NCI-H82 treated with DMSO at 0.1 percent for 48 hours (cell line): ENCODE measurements at regions not wholly inside any gene's neighbourhood (a gene's known extent, or its start where the extent isn't known, plus 50 kb on each side); places are given as distances from the start of the nearest gene placed in this dataset.

ENCODE experiments used
- DNase-seq: peaks from one replicate; lab custom pipeline; 2025; ENCODE audit not compliant: unreplicated experiment; lab: John Stamatoyannopoulos, UW

DNA sequence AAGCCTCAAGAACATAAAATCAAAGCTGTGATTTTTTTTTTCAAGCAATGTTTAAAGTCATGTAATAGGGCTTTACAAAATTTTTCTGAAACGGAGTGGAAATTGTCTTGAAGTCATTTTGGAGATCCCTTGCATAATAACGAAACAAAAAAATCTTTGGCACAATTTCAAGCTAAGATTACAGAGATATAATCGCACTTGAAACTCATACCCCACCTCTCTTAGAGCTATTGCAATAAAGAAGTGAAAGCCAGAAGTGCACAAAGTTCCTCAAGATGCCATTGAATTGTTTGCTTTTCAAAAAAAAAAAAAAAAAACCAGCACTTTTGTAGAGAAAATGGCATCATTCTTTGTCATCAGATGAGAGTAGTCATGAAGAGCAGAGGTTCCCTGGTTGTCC, 152.3 kb downstream of the PAX3 start:
- no peak for DNase-seq

DNA sequence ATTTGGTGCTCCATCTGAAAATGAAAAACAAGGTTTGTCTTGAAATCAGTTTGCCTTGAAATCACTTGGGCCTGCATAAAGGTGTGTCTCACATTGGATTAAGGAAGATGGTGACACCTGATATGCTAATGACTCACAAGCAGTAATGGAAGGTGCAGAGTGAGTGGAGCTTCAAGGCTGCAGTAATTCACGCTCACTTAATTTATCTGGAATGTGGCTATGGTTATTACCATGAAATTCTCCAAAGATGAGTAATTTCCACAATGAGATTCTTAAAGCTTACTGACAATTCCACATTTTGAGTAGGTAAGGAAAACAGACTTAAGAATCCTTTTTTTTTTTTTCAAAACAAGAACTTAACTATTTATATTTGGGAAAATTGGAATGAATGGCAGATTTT, 156.8 kb downstream of the PAX3 start:
- DNase-seq = no peak

DNA sequence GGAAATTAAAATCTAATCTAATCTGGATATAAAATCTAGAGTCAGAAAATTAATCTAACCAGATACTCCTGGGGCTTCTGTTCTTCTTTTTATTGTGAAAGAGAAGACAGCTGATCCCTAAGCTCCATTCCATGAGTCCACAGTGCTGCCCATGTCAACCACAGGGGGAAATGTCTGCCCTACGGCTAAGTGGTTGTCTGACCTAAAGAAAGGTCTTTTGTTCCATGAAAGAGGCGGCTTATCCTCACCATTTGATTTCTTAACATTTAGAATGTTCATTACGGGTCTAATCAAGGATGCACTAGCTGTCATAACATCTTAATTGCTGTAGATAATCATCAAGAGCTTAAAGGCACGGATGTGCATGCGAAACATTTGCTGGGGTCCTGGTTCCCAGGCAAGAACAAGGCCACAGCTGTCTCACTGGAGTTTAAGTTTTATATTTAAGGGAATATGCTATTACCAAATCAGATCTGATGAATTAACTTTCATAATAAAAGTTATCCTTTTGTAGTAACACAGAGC, 162.6 kb downstream of the PAX3 start:
- DNase-seq = no peak

DNA sequence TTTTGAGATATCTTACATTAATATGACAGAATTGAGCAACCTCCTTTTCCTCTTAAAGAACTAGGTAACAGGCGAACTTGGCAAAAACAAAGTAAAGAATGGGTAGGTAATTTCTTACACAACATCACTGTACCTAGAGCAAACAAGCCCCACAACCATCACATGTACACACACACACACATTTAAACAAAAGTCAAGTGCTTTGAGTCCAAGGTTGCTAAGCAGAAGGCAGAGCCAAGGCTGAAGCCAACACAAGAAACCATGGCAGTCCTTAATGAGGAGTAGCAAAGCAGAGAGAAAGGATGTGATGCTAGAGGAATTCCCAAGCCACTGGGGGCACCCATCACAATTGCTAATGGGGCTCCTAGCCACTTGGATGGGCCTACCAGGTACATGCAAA, 164.1 kb downstream of the PAX3 start:
- no peak for DNase-seq

DNA sequence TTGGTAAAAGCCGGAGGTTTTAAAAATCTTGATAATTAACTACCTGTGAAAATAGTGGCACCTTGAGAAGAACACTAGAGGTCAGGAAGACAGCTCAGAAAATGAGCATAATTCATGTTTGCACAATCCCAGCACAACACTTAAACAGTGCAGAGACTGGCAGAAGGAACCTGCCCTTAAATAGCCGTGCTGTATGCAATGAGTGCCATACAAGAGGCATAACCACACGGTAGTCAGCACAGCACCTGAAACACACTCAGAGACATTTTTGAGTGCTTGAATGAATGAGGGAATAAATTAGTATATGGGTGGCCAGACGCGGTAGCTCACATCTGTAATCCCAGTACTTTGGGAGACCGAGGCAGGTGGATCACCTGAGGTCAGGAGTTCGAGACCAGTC, 164.9 kb downstream of the PAX3 start:
- DNase-seq = no peak

DNA sequence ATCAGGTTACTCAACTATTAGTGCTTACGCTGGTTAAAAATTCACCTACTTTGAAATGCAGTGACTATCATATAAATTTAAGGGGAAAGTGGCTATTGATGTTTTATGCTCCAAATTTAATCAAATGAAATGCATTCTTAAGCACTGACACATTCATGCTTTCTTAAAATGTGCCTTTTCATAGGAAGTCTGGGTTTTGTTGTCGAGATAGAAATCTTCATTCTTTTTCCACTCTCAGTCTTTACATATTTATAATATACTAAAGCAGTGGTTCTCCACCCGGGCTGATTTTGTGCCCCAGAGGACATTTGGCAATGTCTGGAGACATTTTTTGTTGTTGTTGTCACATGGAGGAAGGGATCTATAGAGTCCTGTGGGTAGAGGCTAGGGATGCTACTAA, 167.9 kb downstream of the PAX3 start:
- DNase-seq = no peak

DNA sequence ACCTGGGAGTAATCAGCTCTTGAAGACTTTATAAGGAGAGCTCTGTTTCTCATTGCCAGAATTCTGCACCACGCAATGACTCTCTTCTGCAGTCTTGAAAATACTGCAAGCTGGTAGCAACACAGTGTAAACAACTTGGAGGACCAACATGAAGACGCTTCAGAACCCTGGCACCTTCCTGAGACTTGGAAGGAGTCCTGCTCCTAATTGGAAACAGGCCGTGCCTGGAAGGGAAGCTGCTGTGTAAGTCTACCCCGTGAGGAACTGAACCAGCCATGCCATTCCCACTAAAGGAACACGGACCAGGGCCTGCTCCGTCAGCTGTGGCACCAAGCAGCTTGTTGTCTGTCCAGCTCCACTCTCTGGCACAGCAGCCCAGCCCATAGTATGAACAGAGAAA, 171.1 kb downstream of the PAX3 start:
- DNase-seq = no peak

DNA sequence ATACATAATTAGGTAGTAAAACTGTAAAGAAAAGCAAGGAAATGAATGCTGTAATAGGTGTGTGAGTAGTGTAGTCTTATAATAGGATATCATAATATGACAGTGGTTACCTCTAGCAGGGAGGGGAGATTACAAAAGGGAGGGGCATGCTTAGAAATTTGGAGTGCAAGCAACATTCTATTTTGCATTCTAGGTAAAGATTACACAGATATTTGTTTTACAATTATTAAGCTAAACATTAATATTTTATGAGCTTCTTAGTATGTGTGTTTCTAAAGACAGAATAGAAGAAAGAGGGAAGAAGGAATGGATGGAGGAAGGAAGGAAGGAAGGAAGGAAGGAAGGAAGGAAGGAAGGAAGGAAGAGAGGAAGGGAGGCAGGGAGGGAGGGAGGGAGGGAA, 177.9 kb downstream of the PAX3 start:
- no peak for DNase-seq

DNA sequence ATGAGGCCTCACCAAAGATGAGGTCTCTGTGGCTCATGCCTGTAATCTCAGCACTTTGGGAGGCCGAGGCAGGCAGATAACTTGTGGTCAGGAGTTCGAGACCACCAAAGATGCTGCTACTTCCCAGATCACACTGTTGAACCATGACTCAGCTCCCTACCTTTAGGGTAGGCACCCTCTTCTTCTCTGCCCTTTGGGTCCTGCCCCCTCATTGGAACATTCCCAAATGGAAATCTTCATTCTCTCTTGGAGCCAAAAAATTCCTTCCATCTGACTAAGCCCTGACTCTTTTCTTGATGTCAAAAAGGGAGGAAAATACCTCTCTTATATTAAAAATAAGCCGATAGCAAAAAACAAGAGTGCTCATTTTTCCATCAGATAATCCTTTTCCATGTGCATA, 183.5 kb downstream of the PAX3 start:
- no peak for DNase-seq

DNA sequence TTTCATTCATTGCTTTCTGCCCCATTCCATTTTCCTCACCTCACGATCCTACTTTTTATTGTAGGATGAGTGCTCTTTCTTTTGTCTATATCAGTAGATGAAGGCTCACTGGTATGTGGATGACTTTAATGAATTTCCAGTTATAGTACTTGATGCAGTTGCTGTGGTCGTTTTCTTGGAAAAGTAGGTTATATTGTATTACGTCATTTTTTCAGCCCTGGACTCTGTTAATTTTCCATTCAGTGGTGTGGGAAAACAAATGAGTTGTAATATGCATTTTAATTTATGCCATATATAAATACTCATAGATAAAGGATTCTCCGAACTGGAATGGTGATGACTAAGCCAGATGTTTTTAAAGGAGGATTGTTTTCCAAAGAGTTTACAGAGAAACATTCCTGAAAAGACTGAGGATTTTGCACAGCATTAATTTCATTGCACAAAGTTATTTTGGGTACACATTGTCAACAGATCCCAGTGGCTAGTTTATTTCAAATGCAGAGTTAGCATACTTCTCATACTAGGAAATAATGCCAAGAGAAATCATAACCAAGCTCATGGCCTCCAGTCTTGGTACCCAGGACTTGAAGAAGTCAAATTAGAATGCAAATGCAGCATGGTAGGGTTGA, 189.7 kb downstream of the PAX3 start:
- DNase-seq = no peak

DNA sequence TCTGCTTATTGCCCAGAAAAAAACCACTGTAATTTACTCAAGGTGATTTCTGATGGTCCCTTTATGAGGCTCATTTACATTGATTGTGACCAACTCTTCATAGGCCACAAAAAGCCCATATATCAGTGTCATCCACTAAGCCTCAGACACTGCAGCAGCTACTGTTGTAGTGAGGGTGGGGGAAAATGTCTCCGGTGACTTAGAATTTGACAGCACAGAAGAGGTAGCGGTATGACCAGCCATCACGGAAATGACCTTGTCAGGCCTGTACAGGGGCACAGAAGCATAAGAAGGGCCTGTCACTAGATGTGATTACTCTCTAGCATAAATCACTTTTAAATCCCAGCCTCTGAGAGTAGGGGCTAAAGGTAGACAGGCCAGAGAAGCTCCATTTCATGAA, 190.3 kb downstream of the PAX3 start:
- DNase-seq = no peak

DNA sequence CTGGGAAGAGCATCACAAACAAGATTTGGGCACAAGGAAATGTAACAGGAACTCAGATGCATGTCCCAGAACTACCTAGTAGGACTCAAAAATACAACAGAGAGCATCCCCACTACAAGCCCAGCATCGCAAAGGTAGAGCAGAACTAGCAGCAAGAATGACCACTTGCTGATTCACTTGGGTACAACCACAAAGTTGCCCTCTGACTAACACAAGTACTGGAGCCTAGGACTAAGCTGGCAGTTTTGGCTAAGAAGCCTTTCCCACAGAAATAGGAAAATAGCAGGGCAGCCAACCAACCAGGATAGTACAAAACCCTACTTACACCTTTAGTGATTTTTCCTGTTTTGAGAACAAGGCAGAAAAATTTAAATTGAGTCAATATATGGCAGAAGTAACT, 193.8 kb downstream of the PAX3 start:
- DNase-seq = no peak

DNA sequence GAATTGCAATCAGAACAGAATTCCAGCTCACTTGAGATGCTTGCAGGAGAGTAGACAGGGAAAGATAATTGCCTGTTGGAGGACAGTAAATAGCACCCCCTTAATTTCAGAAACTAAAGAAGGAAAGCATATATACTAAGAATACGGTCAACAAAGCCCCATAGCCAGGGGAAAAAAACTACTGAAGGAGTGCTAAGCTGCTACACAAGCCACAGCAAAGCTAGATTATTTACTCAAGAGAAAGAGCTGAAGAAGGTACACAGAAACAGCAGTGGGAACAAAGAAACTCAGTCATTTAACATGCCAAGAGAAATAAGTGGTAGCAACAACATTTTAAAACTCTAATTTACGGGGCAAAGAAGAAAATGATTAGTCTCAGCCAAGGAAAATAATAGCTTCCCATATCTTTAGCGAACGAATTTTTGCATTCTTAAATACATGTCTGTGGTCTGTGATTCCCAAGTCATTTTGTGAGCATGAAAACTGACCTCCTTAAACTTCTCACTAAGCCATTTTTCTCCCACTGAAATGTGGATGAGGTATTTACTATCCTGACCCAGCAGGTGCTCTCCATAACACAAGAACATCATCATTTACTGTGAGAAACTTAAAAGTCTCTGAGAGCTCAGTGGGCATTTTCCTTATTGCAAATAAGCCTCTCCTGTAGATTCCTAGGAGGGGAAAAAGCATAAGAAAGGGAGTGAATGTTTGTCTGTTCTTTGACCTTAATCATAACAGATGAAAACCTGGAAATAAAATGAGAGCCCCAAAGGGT, 196.0 kb downstream of the PAX3 start:
- DNase-seq = no peak

DNA sequence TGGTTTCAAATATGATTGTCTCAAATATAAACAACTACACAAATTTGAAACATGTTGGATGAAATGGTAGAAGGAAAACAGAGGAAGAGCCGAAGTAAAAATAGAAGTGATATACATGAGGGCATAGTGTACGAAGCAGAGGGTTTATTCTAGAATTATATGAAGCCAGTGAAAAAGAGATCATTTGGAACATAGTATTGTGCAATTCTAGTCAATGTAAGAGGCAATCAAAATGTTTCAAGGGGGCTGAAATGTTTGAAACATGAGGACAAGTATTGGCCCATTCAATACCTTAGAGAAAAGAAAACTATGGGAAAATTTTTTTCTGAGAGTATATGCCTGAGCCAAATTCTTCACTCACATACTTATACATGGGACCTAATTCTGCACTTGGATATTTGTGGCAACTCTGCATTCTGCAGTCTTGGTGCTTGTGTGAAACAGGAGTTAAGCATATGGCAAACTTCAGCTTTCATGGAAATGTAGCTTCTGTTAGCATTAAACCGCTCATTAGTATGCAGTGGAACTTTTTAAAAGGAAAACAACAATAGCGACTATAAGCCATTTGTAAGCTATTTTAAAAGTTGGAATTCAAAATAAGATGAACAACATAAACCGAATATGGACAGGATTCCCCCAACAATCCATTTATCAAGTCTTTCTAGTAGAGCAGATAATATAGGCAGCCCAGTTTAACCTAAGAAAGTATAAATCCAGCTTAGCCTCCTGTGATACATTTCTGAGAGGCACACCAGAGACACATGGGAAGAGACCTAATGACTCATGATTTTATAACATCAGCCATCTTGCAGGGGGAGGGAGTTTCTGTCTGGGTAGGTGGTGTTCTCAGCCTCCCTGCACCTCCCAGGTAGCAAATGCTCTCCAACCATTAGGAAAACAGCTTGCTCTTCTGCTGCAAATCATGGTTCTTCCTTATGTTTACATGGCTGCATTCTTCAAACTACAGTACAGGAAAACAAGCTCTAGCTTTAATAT, 197.8 kb downstream of the PAX3 start:
- no peak for DNase-seq

DNA sequence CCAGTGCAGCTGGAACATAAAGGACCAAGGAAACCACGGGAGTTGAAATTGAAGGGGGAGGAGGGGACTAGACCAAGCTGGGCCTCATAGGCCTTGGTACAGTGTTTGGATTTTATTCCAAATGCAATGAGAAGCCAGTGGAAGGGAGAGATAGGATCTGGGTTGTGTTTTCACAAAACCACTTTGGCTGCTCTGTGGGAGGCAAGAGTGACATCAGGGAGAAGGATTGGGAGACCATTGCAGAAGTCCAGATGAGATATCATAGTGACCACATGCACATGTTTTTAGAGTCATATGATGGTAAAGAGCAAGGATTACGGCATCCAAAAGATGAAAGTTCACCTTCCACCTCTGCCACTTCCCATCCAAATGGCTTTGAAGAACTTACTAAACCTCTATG, 210.2 kb downstream of the PAX3 start:
- DNase-seq = no peak

DNA sequence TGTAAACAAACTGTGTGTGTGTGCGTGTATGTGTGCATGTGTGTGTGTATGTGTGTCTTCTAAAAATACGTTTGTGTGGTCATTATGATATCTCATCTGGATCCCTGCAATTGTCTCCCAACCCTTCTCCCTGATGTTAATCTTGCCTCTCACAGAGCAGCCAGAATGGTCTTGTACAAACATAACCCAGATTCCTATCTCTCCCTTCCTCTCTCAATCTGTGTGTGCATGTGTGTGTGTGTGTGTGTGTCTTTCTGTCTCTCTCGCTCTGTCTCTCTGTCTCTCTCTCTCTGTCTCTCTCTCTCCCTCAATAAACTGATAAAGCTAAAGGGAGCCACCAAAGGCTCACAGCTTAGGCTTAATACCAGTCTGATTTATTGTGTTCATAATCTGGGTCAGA, 210.8 kb downstream of the PAX3 start:
- no peak for DNase-seq

DNA sequence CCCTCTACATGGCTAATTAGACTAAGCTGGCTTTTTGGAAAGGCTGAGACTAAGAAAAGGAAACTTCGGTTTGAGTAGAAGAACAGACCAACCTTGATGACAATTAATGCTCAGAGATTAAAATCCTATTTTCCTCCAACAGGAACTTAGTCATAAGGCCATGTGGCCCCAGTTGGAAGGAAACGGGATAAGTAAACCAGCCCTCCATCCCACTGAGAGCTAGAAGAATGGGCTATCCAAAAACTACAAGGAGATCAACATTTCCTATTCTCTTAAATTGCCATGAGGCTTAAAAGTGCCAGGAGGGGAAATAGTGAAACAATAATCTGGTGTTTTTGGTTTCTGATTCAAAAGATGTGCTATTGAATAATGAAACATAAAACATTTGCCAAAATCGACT, 216.6 kb downstream of the PAX3 start:
- no peak for DNase-seq

DNA sequence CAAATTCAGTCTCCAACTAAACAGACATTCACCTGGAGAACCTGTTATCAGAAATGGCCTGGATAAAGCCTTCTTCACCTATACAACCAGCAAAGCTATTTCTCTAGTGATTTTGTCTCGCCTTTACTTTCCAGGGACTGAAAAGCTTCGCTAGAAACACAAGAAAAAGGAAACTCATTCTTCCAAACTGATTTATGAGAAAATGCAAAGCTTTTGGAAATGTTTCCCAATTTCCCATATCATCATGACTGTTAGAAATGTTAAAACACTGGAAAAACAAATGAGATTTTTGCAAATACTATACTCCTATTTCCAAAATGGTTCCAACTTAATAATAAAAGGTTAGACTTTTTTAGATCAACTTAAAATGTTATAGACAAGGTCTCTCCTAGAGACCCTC, 218.7 kb downstream of the PAX3 start:
- DNase-seq = no peak

DNA sequence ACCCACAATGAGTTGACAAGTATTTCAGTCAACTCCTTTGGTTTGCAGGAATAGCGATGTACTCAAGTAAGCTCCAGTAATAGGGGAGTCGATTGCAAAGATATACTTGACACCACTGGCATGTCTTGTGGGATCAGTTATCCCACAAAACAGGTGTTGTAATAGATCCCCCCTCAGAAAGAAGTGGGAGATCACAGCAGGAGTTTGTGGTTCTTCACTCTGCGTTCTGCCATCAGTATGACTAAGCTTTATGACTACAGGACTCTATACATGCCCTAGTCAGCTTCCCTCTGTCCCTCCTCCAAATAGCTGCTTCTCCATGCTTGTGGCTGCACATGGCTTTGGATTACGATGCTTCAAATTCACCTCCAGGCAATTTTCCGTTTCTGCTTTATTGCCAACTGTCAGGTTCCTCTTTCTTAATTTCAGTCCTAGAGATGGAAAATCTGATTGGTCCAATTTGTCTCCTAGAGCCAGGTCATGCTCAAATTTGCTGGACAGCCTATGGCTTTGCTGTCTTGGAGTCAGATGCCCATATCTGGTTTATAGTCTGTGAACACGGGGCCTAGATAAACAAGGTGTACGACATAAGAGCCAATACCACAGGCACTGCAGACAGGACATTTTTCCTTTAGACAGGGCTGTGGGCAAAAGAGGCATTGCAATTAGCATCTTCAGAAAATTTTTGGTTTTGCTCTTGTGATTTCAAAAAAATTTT, 221.7 kb downstream of the PAX3 start:
- DNase-seq = no peak

DNA sequence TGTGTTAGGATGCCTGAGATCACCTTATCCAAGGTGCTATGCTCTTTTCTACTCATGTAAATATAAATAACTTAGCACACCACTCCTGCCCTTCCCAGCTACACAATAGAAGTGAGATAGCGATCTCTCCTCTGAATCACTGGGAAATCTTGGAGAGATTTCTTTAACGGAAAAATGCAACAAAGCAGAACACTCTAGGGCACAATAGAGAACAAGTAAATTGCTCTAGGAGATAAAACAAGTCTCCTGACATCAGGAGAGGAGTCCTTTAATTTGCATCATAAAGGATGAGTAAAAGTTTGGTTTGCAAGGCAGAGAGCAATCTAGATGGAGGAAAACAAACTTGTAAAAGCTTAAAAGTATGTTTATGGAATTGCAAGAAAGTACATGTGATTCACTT, 224.1 kb downstream of the PAX3 start:
- no peak for DNase-seq

DNA sequence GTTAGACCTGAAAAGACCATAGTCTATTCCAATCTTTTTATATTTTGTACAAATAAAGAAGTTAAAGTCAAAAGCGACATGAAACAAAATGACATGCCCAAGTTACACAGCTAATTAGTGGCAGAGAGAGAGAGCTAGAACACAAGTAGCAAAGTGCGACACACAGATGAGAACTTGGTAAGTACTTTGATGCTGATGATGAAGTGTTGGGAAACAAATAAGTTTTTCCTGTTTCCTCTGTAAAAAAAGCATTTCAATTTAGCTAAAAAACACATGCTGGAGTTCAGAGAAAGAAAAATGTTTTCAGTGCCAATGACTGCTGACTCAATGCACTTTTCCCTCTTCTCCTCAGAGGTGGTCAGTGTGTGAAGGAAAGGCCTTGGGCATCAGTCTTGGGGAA, 226.9 kb downstream of the PAX3 start:
- no peak for DNase-seq
